ENCODE measurements at regions not wholly inside any gene's neighbourhood (a gene's known extent, or its start where the extent isn't known, plus 50 kb on each side); places are given as distances from the start of the nearest gene placed in this dataset.

DNA sequence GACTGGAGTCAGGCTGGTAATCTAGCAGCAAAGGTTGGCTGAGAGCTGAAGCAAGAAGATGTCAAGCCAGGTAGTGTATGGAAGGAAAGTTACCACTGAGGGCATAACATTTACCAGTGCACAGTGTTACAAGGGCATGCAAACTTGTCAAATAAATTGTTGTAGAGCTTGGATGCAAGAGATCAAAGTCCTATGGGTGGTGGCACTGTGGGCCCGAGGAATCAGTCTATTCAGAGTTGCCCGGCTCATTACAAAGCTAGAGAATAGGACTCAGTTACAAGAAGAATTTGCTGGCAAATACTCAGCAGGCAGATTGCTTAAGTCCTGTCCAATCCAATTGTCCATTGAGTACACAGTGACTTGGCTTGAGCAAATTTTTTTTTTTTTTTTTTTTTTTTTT lies 2043.8 kb downstream of the ARAP2 start:
- no TSS peak for BruUV-seq (replicated peaks)
- no peak overlapping the region for H3K4me3 Mint-ChIP-seq (ENCODE audit: low read depth, unreplicated experiment)

DNA sequence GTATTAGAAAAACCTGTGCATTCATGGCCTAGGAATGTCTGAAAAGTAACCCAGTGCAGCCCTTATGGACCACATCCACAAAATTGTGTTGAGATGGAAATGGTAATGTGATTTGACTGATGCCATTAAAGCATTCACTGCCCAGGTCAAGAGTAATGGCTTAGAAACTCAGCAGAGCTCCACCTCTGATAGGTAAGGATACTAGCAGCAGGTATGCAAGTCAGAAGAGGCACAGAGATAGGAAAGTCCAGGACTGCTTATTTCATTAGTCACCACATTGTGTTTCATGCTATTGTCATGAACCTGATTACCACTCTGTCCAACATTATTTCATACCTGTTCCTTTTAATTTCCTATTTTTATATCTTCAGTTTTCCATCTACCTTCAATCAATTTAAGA lies 2042.2 kb downstream of the ARAP2 start:
- Mint-ChIP-seq H3K27ac (ENCODE audit: unreplicated experiment) (no peak overlapping the region), H3K4me1 (ENCODE audit: low read depth, unreplicated experiment) (no peaks in the 10 kb centered on the region), H3K27me3 (ENCODE audit: unreplicated experiment) (no peaks in the 10 kb centered on the region), H3K36me3 (ENCODE audit: insufficient read depth, unreplicated experiment) (no peaks in the 10 kb centered on the region), H3K9me3 (ENCODE audit: low read depth, unreplicated experiment) (peaks cover 7% of the 10 kb centered on the region), H3K4me3 (ENCODE audit: low read depth, unreplicated experiment) (no peak overlapping the region)
- BruUV-seq (replicated peaks) = no TSS peak
- CTCF ChIA-PET = no interaction called here
- intact Hi-C loops (cut with micrococcal nuclease; ENCODE audit: unreplicated experiment) = no loop called here
- TF ChIP-seq, protein P1, sequence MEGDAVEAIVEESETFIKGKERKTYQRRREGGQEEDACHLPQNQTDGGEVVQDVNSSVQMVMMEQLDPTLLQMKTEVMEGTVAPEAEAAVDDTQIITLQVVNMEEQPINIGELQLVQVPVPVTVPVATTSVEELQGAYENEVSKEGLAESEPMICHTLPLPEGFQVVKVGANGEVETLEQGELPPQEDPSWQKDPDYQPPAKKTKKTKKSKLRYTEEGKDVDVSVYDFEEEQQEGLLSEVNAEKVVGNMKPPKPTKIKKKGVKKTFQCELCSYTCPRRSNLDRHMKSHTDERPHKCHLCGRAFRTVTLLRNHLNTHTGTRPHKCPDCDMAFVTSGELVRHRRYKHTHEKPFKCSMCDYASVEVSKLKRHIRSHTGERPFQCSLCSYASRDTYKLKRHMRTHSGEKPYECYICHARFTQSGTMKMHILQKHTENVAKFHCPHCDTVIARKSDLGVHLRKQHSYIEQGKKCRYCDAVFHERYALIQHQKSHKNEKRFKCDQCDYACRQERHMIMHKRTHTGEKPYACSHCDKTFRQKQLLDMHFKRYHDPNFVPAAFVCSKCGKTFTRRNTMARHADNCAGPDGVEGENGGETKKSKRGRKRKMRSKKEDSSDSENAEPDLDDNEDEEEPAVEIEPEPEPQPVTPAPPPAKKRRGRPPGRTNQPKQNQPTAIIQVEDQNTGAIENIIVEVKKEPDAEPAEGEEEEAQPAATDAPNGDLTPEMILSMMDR (IDR thresholded peaks at IDR 0.05; ENCODE audit: unreplicated experiment) = no peak
- no peak for DNase-seq

More for the DNA sequence above, 2043.8 kb downstream of the ARAP2 start:
- TF ChIP-seq, protein P1 (IDR thresholded peaks at IDR 0.05; ENCODE audit: unreplicated experiment) = no peak
- H3K27me3 Mint-ChIP-seq (ENCODE audit: unreplicated experiment) = no peaks in the 10 kb centered on the region
- CTCF ChIA-PET = no interaction called here
- no peak for DNase-seq
- intact Hi-C loops (cut with micrococcal nuclease; ENCODE audit: unreplicated experiment) = no loop called here
- H3K36me3 Mint-ChIP-seq (ENCODE audit: insufficient read depth, unreplicated experiment) = no peaks in the 10 kb centered on the region
- H3K27ac Mint-ChIP-seq (ENCODE audit: unreplicated experiment) = no peak overlapping the region
- H3K9me3 Mint-ChIP-seq (ENCODE audit: low read depth, unreplicated experiment) = peaks cover 7% of the 10 kb centered on the region
- no peaks in the 10 kb centered on the region for H3K4me1 Mint-ChIP-seq (ENCODE audit: low read depth, unreplicated experiment)

DNA sequence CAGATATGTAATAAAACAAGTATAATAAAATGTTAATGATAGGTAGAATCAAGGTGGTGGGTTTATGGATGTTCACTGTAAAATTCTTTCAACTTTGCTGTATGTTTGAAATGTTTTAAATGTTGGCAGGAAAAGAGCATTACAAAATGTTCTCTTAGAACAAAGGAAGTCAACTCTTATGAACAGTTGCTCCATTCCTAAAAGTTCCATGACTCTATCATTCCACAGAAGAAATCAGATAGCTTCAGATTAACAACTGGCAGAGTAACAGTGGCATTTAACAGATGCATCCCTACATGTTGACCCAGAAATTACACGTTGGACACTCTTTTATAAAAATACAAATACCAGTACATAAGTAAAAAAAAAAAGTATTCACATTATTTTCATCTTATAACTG lies 2023.7 kb downstream of the ARAP2 start:
- Mint-ChIP-seq H3K4me1 (ENCODE audit: low read depth, unreplicated experiment) (no peaks in the 10 kb centered on the region), H3K9me3 (ENCODE audit: low read depth, unreplicated experiment) (peaks cover 6% of the 10 kb centered on the region), H3K4me3 (ENCODE audit: low read depth, unreplicated experiment) (no peak overlapping the region), H3K36me3 (ENCODE audit: insufficient read depth, unreplicated experiment) (no peaks in the 10 kb centered on the region), H3K27me3 (ENCODE audit: unreplicated experiment) (no peaks in the 10 kb centered on the region), H3K27ac (ENCODE audit: unreplicated experiment) (no peak overlapping the region)
- intact Hi-C loops (cut with micrococcal nuclease; ENCODE audit: unreplicated experiment) = no loop called here
- no TSS peak for BruUV-seq (replicated peaks)
- no peak for DNase-seq
- TF ChIP-seq, protein P1 (IDR thresholded peaks at IDR 0.05; ENCODE audit: unreplicated experiment) = no peak
- CTCF ChIA-PET = interaction anchor here (0.7 kb wide), 1 partner anchor 757 kb away, joined by 3 read pairs; no protein-coding TSS in a partner anchor

DNA sequence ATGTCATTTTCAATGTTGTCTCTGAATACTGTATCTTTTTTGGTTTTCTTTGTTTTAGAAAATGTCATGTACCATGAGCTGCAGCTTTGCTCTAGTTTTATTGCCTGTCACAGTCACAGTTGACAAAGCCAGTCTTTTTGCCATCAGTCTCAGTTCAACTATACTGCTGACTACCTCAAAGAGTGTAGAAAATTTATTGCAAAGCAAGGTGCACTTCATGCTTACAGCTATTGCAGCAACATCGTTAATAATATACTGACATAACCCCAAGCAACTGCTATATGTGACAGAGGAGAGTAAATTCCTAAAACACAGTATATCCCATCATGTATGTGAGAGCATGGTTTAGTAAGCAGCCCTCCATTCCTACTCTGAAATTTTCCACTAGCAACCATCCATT lies 2022.3 kb downstream of the ARAP2 start:
- no peak overlapping the region for H3K4me3 Mint-ChIP-seq (ENCODE audit: low read depth, unreplicated experiment)
- H3K27me3 Mint-ChIP-seq (ENCODE audit: unreplicated experiment) = no peaks in the 10 kb centered on the region
- BruUV-seq (replicated peaks) = no TSS peak
- TF ChIP-seq, protein P1 (IDR thresholded peaks at IDR 0.05; ENCODE audit: unreplicated experiment) = no peak
- no peaks in the 10 kb centered on the region for H3K36me3 Mint-ChIP-seq (ENCODE audit: insufficient read depth, unreplicated experiment)
- DNase-seq = no peak
- H3K4me1 Mint-ChIP-seq (ENCODE audit: low read depth, unreplicated experiment) = no peaks in the 10 kb centered on the region
- H3K27ac Mint-ChIP-seq (ENCODE audit: unreplicated experiment) = no peak overlapping the region
- CTCF ChIA-PET = no interaction called here
- intact Hi-C loops (cut with micrococcal nuclease; ENCODE audit: unreplicated experiment) = no loop called here
- peaks cover 3% of the 10 kb centered on the region for H3K9me3 Mint-ChIP-seq (ENCODE audit: low read depth, unreplicated experiment)

All from Calu3 (cell line).